ENCODE measurements at regions not wholly inside any gene's neighbourhood (a gene's known extent, or its start where the extent isn't known, plus 50 kb on each side); places are given as distances from the start of the nearest gene placed in this dataset.
"Not testable (repeated sequence)": the region's sequence is repeated elsewhere in the genome, so short reads cannot be mapped to it uniquely, and the experiment has no call there.

GRCh38 chr17:64797746-64798488 lies 121.4 kb downstream of the LRRC37A3 start:
- H3K9ac ChIP-seq (ENCODE audit: control insufficient read depth, extremely low read depth, insufficient read depth, low read length); DNase-seq (ENCODE audit: low read depth, low spot score); H2AFZ ChIP-seq (ENCODE audit: control insufficient read depth, low read length): not testable (repeated sequence)

GRCh38 chr17:64795342-64795741 lies 123.9 kb downstream of the LRRC37A3 start:
- H3K36me3 ChIP-seq (ENCODE audit: control insufficient read depth in 2 of 2, extremely low read depth in 1 of 2, insufficient read depth in 2 of 2, low read length in 2 of 2); H3K9me3 ChIP-seq (ENCODE audit: control insufficient read depth, low read depth, low read length); H3K79me2 ChIP-seq (ENCODE audit: control insufficient read depth, insufficient read depth, low read length); H2AFZ ChIP-seq (ENCODE audit: control insufficient read depth, low read length); H3K4me2 ChIP-seq (ENCODE audit: control insufficient read depth, extremely low read depth, insufficient read depth, low read depth, low read length); H3K27me3 ChIP-seq (ENCODE audit: control insufficient read depth, extremely low read depth, insufficient read depth, low read length); DNase-seq (ENCODE audit: low read depth, low spot score); H3K9me1 ChIP-seq (ENCODE audit: control insufficient read depth, extremely low read depth, insufficient read depth, low read length); H3K4me3 ChIP-seq (ENCODE audit: control insufficient read depth in 2 of 3, extremely low read depth in 1 of 3, insufficient read depth in 2 of 3, low read depth in 1 of 3, low read length in 3 of 3); H4K20me1 ChIP-seq (ENCODE audit: control insufficient read depth, extremely low read depth, insufficient read depth, low read length); FAIRE-seq; dilution Hi-C loops (cut with MboI; ENCODE audit: extremely low pct_ligation_motif_present, low sequenced_read_pairs): not testable (repeated sequence)
- H3K9ac ChIP-seq (ENCODE audit: control insufficient read depth, extremely low read depth, insufficient read depth, low read length) = peak overlapping the region; percentile 44
- H3K27ac ChIP-seq (ENCODE audit: control insufficient read depth, insufficient read depth, low read length) = peak overlapping the region; percentile 84
- peaks cover 25% of the 10 kb centered on the region for H3K4me1 ChIP-seq (ENCODE audit: control insufficient read depth, extremely low read depth, insufficient read depth, low read length)

More at GRCh38 chr17:64797746-64798488, 121.4 kb downstream of the LRRC37A3 start:
- TF ChIP-seq, protein P1, sequence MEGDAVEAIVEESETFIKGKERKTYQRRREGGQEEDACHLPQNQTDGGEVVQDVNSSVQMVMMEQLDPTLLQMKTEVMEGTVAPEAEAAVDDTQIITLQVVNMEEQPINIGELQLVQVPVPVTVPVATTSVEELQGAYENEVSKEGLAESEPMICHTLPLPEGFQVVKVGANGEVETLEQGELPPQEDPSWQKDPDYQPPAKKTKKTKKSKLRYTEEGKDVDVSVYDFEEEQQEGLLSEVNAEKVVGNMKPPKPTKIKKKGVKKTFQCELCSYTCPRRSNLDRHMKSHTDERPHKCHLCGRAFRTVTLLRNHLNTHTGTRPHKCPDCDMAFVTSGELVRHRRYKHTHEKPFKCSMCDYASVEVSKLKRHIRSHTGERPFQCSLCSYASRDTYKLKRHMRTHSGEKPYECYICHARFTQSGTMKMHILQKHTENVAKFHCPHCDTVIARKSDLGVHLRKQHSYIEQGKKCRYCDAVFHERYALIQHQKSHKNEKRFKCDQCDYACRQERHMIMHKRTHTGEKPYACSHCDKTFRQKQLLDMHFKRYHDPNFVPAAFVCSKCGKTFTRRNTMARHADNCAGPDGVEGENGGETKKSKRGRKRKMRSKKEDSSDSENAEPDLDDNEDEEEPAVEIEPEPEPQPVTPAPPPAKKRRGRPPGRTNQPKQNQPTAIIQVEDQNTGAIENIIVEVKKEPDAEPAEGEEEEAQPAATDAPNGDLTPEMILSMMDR (optimal IDR thresholded peaks at IDR 0.05 in 1 of 3, IDR thresholded peaks at IDR 0.05 in 1 of 3, conservative IDR thresholded peaks at IDR 0.05 in 1 of 3; ENCODE audit: extremely low read depth in 1 of 3, insufficient read depth in 2 of 3, low read length in 3 of 3) = peak in 1 of 3 experiments; percentile 16
- H3K27me3 ChIP-seq (ENCODE audit: control insufficient read depth, extremely low read depth, insufficient read depth, low read length); H3K4me2 ChIP-seq (ENCODE audit: control insufficient read depth, extremely low read depth, insufficient read depth, low read depth, low read length); H3K27ac ChIP-seq (ENCODE audit: control insufficient read depth, insufficient read depth, low read length); H3K79me2 ChIP-seq (ENCODE audit: control insufficient read depth, insufficient read depth, low read length); H4K20me1 ChIP-seq (ENCODE audit: control insufficient read depth, extremely low read depth, insufficient read depth, low read length); H3K9me3 ChIP-seq (ENCODE audit: control insufficient read depth, low read depth, low read length); FAIRE-seq; dilution Hi-C loops (cut with MboI; ENCODE audit: extremely low pct_ligation_motif_present, low sequenced_read_pairs); H3K4me3 ChIP-seq (ENCODE audit: control insufficient read depth in 2 of 3, extremely low read depth in 1 of 3, insufficient read depth in 2 of 3, low read depth in 1 of 3, low read length in 3 of 3); H3K36me3 ChIP-seq (ENCODE audit: control insufficient read depth in 2 of 2, extremely low read depth in 1 of 2, insufficient read depth in 2 of 2, low read length in 2 of 2); H3K9me1 ChIP-seq (ENCODE audit: control insufficient read depth, extremely low read depth, insufficient read depth, low read length): not testable (repeated sequence)
- H3K4me1 ChIP-seq (ENCODE audit: control insufficient read depth, extremely low read depth, insufficient read depth, low read length) = peaks cover 21% of the 10 kb centered on the region

GRCh38 chr17:64794548-64795274 lies 124.6 kb downstream of the LRRC37A3 start:
- H3K36me3 ChIP-seq (ENCODE audit: control insufficient read depth in 2 of 2, extremely low read depth in 1 of 2, insufficient read depth in 2 of 2, low read length in 2 of 2); FAIRE-seq; dilution Hi-C loops (cut with MboI; ENCODE audit: extremely low pct_ligation_motif_present, low sequenced_read_pairs); H3K9me3 ChIP-seq (ENCODE audit: control insufficient read depth, low read depth, low read length); H3K9me1 ChIP-seq (ENCODE audit: control insufficient read depth, extremely low read depth, insufficient read depth, low read length); H3K27me3 ChIP-seq (ENCODE audit: control insufficient read depth, extremely low read depth, insufficient read depth, low read length); H2AFZ ChIP-seq (ENCODE audit: control insufficient read depth, low read length); H3K79me2 ChIP-seq (ENCODE audit: control insufficient read depth, insufficient read depth, low read length); DNase-seq (ENCODE audit: low read depth, low spot score); H3K4me3 ChIP-seq (ENCODE audit: control insufficient read depth in 2 of 3, extremely low read depth in 1 of 3, insufficient read depth in 2 of 3, low read depth in 1 of 3, low read length in 3 of 3); H4K20me1 ChIP-seq (ENCODE audit: control insufficient read depth, extremely low read depth, insufficient read depth, low read length): not testable (repeated sequence)
- Histone ChIP-seq H3K9ac (ENCODE audit: control insufficient read depth, extremely low read depth, insufficient read depth, low read length) (peak overlapping the region; percentile 76), H3K4me1 (ENCODE audit: control insufficient read depth, extremely low read depth, insufficient read depth, low read length) (peaks cover 25% of the 10 kb centered on the region), H3K27ac (ENCODE audit: control insufficient read depth, insufficient read depth, low read length) (peak overlapping the region; percentile 84), H3K4me2 (ENCODE audit: control insufficient read depth, extremely low read depth, insufficient read depth, low read depth, low read length) (peak overlapping the region; percentile 32)

DNA sequence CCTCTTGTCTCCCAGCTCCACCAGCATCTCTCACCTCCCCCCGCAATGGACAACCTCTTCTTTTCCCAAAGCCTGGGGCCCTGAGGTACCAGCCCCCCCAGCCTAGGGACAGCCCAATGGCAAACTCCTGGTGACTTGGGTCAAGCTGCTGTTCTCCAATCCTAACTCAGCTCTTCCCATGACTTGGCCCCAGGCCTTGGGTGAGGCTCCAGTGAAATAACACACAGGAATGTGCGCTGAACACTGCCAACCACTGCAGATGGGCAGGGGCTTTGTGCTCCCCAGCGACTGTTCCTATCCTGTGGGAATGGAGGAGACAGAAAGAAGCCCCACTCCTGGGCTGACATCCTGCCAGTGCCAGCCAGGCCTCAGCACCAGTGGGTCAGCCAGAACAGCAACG lies 125.2 kb downstream of the LRRC37A3 start:
- H3K36me3 ChIP-seq (ENCODE audit: control insufficient read depth in 2 of 2, extremely low read depth in 1 of 2, insufficient read depth in 2 of 2, low read length in 2 of 2); H3K27me3 ChIP-seq (ENCODE audit: control insufficient read depth, extremely low read depth, insufficient read depth, low read length); H2AFZ ChIP-seq (ENCODE audit: control insufficient read depth, low read length); H3K79me2 ChIP-seq (ENCODE audit: control insufficient read depth, insufficient read depth, low read length); H4K20me1 ChIP-seq (ENCODE audit: control insufficient read depth, extremely low read depth, insufficient read depth, low read length); DNase-seq (ENCODE audit: low read depth, low spot score); dilution Hi-C loops (cut with MboI; ENCODE audit: extremely low pct_ligation_motif_present, low sequenced_read_pairs); H3K4me3 ChIP-seq (ENCODE audit: control insufficient read depth in 2 of 3, extremely low read depth in 1 of 3, insufficient read depth in 2 of 3, low read depth in 1 of 3, low read length in 3 of 3); H3K9me3 ChIP-seq (ENCODE audit: control insufficient read depth, low read depth, low read length); H3K9me1 ChIP-seq (ENCODE audit: control insufficient read depth, extremely low read depth, insufficient read depth, low read length): not testable (repeated sequence)
- FAIRE-seq = peak; percentile 75
- Histone ChIP-seq H3K4me2 (ENCODE audit: control insufficient read depth, extremely low read depth, insufficient read depth, low read depth, low read length) (peak overlapping the region; percentile 32), H3K4me1 (ENCODE audit: control insufficient read depth, extremely low read depth, insufficient read depth, low read length) (peaks cover 25% of the 10 kb centered on the region), H3K27ac (ENCODE audit: control insufficient read depth, insufficient read depth, low read length) (peak overlapping the region; percentile 84), H3K9ac (ENCODE audit: control insufficient read depth, extremely low read depth, insufficient read depth, low read length) (peak overlapping the region; percentile 76)

Measured in keratinocyte (primary cell).